ENCODE measurements at regions not wholly inside any gene's neighbourhood (a gene's known extent, or its start where the extent isn't known, plus 50 kb on each side); places are given as distances from the start of the nearest gene placed in this dataset.

GRCh38 chr4:107252571-107252970 is 216.5 kb upstream of the DKK2 start:
- no peaks in the 10 kb centered on the region for H3K4me1 ChIP-seq (ENCODE audit: control insufficient read depth, insufficient read depth, low read length)
- Mint-ChIP-seq H3K9me3 (no peaks in the 10 kb centered on the region), H3K4me1 (no peaks in the 10 kb centered on the region), H3K27me3 (ENCODE audit: insufficient read depth) (no peaks in the 10 kb centered on the region), H3K4me3 (no peak overlapping the region), H3K27ac (no peak overlapping the region), H3K36me3 (ENCODE audit: low read depth) (no peaks in the 10 kb centered on the region)
- no peak overlapping the region for H3K27ac ChIP-seq (ENCODE audit: low read depth, low read length)
- WGBS, 2 experiments (ENCODE audit: insufficient coverage in 1 of 2, insufficient read length in 1 of 2), result 88 to 100% methylated on average over 2 of the region's 2 CpGs
- H3K27me3 ChIP-seq (ENCODE audit: control insufficient read depth, insufficient read depth, low read length, poor library complexity, severe bottlenecking), result no peaks in the 10 kb centered on the region
- no peak overlapping the region for H3K9ac ChIP-seq (ENCODE audit: extremely low read depth, low read length, poor library complexity, severe bottlenecking)
- no peaks in the 10 kb centered on the region for H3K36me3 ChIP-seq (ENCODE audit: control insufficient read depth, insufficient read depth, low read length)
- TF ChIP-seq CTCF (conservative IDR thresholded peaks at IDR 0.05), result no peak
- no peak for DNase-seq
- H3K9me3 ChIP-seq (ENCODE audit: control insufficient read depth, low read length), result no peaks in the 10 kb centered on the region
- no peak overlapping the region for H3K4me3 ChIP-seq (ENCODE audit: low read length)

GRCh38 chr4:107248571-107248970 is 212.5 kb upstream of the DKK2 start:
- TF ChIP-seq CTCF (conservative IDR thresholded peaks at IDR 0.05), result no peak
- Mint-ChIP-seq H3K27ac (no peak overlapping the region), H3K27me3 (ENCODE audit: insufficient read depth) (no peaks in the 10 kb centered on the region), H3K4me3 (no peak overlapping the region), H3K9me3 (no peaks in the 10 kb centered on the region), H3K36me3 (ENCODE audit: low read depth) (no peaks in the 10 kb centered on the region), H3K4me1 (no peaks in the 10 kb centered on the region)
- WGBS, 2 experiments (ENCODE audit: insufficient coverage in 1 of 2, insufficient read length in 1 of 2), result 63 to 64% methylated on average over 3 of the region's 3 CpGs
- Histone ChIP-seq H3K4me3 (ENCODE audit: low read length) (no peak overlapping the region), H3K4me1 (ENCODE audit: control insufficient read depth, insufficient read depth, low read length) (no peaks in the 10 kb centered on the region), H3K9me3 (ENCODE audit: control insufficient read depth, low read length) (no peaks in the 10 kb centered on the region), H3K36me3 (ENCODE audit: control insufficient read depth, insufficient read depth, low read length) (no peaks in the 10 kb centered on the region), H3K9ac (ENCODE audit: extremely low read depth, low read length, poor library complexity, severe bottlenecking) (no peak overlapping the region), H3K27me3 (ENCODE audit: control insufficient read depth, insufficient read depth, low read length, poor library complexity, severe bottlenecking) (no peaks in the 10 kb centered on the region), H3K27ac (ENCODE audit: low read depth, low read length) (no peak overlapping the region)
- no peak for DNase-seq

GRCh38 chr4:107247738-107248137 is 211.6 kb upstream of the DKK2 start:
- no peaks in the 10 kb centered on the region for H3K4me1 Mint-ChIP-seq
- H3K4me3 Mint-ChIP-seq, result no peak overlapping the region
- H3K27ac ChIP-seq (ENCODE audit: low read depth, low read length), result no peak overlapping the region
- WGBS, 2 experiments (ENCODE audit: insufficient coverage in 1 of 2, insufficient read length in 1 of 2), result 90% methylated on average over 1 of the region's 1 CpG; no CpG with 5 or more reads in 1 of the 2 experiments
- H3K9me3 Mint-ChIP-seq, result no peaks in the 10 kb centered on the region
- no peaks in the 10 kb centered on the region for H3K27me3 ChIP-seq (ENCODE audit: control insufficient read depth, insufficient read depth, low read length, poor library complexity, severe bottlenecking)
- DNase-seq, result no peak
- no peaks in the 10 kb centered on the region for H3K36me3 Mint-ChIP-seq (ENCODE audit: low read depth)
- H3K36me3 ChIP-seq (ENCODE audit: control insufficient read depth, insufficient read depth, low read length), result no peaks in the 10 kb centered on the region
- H3K9me3 ChIP-seq (ENCODE audit: control insufficient read depth, low read length), result no peaks in the 10 kb centered on the region
- no peak overlapping the region for H3K9ac ChIP-seq (ENCODE audit: extremely low read depth, low read length, poor library complexity, severe bottlenecking)
- no peak overlapping the region for H3K4me3 ChIP-seq (ENCODE audit: low read length)
- TF ChIP-seq CTCF (conservative IDR thresholded peaks at IDR 0.05), result no peak
- no peaks in the 10 kb centered on the region for H3K4me1 ChIP-seq (ENCODE audit: control insufficient read depth, insufficient read depth, low read length)
- no peak overlapping the region for H3K27ac Mint-ChIP-seq
- no peaks in the 10 kb centered on the region for H3K27me3 Mint-ChIP-seq (ENCODE audit: insufficient read depth)

Measured in endodermal cell (in vitro differentiated cells).